ENCODE measurements at regions not wholly inside any gene's neighbourhood (a gene's known extent, or its start where the extent isn't known, plus 50 kb on each side); places are given as distances from the start of the nearest gene placed in this dataset.

GRCh38 chr5:51521583-51521982, 138.3 kb downstream of the ISL1 start:
- H3K4me3 ChIP-seq (ENCODE audit: low read depth, low read length), result no peak overlapping the region
- ChIA-PET CTCF (no interaction called here), POLR2A (no interaction called here)
- TF ChIP-seq, protein P1, sequence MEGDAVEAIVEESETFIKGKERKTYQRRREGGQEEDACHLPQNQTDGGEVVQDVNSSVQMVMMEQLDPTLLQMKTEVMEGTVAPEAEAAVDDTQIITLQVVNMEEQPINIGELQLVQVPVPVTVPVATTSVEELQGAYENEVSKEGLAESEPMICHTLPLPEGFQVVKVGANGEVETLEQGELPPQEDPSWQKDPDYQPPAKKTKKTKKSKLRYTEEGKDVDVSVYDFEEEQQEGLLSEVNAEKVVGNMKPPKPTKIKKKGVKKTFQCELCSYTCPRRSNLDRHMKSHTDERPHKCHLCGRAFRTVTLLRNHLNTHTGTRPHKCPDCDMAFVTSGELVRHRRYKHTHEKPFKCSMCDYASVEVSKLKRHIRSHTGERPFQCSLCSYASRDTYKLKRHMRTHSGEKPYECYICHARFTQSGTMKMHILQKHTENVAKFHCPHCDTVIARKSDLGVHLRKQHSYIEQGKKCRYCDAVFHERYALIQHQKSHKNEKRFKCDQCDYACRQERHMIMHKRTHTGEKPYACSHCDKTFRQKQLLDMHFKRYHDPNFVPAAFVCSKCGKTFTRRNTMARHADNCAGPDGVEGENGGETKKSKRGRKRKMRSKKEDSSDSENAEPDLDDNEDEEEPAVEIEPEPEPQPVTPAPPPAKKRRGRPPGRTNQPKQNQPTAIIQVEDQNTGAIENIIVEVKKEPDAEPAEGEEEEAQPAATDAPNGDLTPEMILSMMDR (IDR thresholded peaks at IDR 0.05; ENCODE audit: insufficient read depth, low read length, missing control alignments), result no peak
- no peak for DNase-seq (ENCODE audit: low read depth, low spot score)

DNA sequence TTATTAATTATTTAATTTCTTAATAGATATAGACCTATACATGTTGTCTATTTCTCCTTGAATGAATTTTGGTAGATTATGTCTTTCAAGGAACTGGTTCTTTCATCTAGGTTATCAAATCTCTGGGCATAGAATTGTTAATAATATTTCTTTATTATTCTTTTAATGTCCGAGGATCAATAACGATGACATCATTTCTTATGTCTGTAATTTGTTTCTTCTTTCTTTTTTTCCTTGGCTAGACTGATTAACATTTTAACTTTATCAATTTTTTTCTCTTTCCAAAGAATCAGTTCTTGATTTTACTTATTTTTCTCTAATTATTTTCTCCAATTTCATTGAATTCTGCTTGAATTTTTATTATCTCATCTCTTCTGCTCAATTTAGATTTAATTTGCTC, 156.0 kb downstream of the ISL1 start:
- ChIA-PET CTCF (no interaction called here), POLR2A (no interaction called here)
- TF ChIP-seq, protein P1 (IDR thresholded peaks at IDR 0.05; ENCODE audit: insufficient read depth, low read length, missing control alignments), result no peak

GRCh38 chr5:51544031-51544785, 161.0 kb downstream of the ISL1 start:
- POLR2A ChIA-PET, result no interaction called here
- CTCF ChIA-PET, result no interaction called here
- DNase-seq (ENCODE audit: low read depth, low spot score), result no peak

More for the DNA sequence above, 156.0 kb downstream of the ISL1 start:
- H3K4me3 ChIP-seq (ENCODE audit: low read depth, low read length), result no peak overlapping the region
- DNase-seq (ENCODE audit: low read depth, low spot score), result no peak

DNA sequence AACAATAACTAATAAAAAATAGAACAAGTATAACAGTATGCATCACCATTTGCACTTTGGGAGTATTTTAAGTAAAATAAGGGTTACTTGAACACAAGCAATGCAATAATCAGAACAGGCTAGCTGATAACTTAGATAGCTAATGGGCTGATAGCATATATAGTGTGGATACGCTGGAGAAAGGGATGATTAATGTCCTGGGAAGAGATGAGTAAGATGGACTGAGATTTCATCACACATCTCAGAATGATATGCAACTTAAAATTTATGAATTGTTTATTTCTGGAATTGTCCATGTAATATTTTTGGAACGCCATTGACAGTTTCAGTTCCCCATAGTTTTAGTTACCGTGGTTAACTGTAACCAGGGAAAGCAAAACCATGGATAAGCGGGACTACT, 173.6 kb downstream of the ISL1 start:
- H3K4me3 ChIP-seq (ENCODE audit: low read depth, low read length), result no peak overlapping the region
- ChIA-PET CTCF (no interaction called here), POLR2A (no interaction called here)
- DNase-seq (ENCODE audit: low read depth, low spot score), result no peak
- TF ChIP-seq, protein P1 (IDR thresholded peaks at IDR 0.05; ENCODE audit: insufficient read depth, low read length, missing control alignments), result no peak

More at GRCh38 chr5:51544031-51544785, 161.0 kb downstream of the ISL1 start:
- no peak overlapping the region for H3K4me3 ChIP-seq (ENCODE audit: low read depth, low read length)
- TF ChIP-seq, protein P1 (IDR thresholded peaks at IDR 0.05; ENCODE audit: insufficient read depth, low read length, missing control alignments), result no peak

DNA sequence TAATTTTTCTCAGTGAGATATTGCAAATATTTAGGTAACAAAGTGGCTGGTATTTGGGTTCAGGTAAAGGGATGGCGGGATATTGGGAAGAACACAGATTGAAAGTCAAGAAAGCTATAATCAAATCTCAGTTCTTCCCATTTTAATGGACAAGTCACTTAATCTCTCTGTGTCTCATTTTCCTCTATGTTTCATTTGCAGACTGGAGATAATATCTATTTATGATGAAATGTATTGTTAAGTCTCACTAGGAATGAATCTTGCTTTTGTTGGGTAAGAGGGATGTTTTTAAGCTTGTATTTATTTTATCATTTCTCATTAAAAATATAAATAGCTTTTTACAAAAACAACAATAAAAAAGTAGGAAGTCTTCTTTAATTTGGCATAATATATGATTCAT, 175.4 kb downstream of the ISL1 start:
- TF ChIP-seq, protein P1 (IDR thresholded peaks at IDR 0.05; ENCODE audit: insufficient read depth, low read length, missing control alignments), result no peak
- CTCF ChIA-PET, result no interaction called here
- H3K4me3 ChIP-seq (ENCODE audit: low read depth, low read length), result no peak overlapping the region
- POLR2A ChIA-PET, result no interaction called here
- DNase-seq (ENCODE audit: low read depth, low spot score), result no peak

GRCh38 chr5:51559339-51559738, 176.1 kb downstream of the ISL1 start:
- POLR2A ChIA-PET, result no interaction called here
- CTCF ChIA-PET, result no interaction called here
- H3K4me3 ChIP-seq (ENCODE audit: low read depth, low read length), result no peak overlapping the region
- TF ChIP-seq, protein P1 (IDR thresholded peaks at IDR 0.05; ENCODE audit: insufficient read depth, low read length, missing control alignments), result no peak
- DNase-seq (ENCODE audit: low read depth, low spot score), result no peak
